H1 (cell line): ENCODE measurements at regions not wholly inside any gene's neighbourhood (a gene's known extent, or its start where the extent isn't known, plus 50 kb on each side); places are given as distances from the start of the nearest gene placed in this dataset.

ENCODE experiments used
- CTCF ChIA-PET: fragments of 300-600 bp; sonication (Branson Sonifier 250); formaldehyde crosslinking; loops from one replicate; lab custom pipeline; 2021; ENCODE audit not compliant: partially characterized antibody; lab: Charles Lee
- POLR2A ChIA-PET: fragments of 300-600 bp; sonication (Branson Sonifier 250); formaldehyde crosslinking; loops from one replicate; lab custom pipeline; 2021; ENCODE audit warnings: inconsistent platforms; ENCODE audit not compliant: partially characterized antibody; lab: Charles Lee
- DNase-seq, 2 experiments: peaks; one replicate each; pipeline versions ENCODE4 v3.0.0 to v3.0.0-alpha.2; 2010 to 2022; ENCODE audit warnings: low spot score in 2 of 2, low read depth in 1 of 2, mixed read lengths in 1 of 2
- FAIRE-seq: peaks from 2 replicates; lab custom pipeline; 2011; peaks lifted over from hg19 to GRCh38; lab: Jason Lieb, UNC
- H2AFZ ChIP-seq: 2 replicates; pipeline ENCODE4 v1.8.1; 2012; ENCODE audit warnings: low read length, inconsistent platforms
- H2AK5ac ChIP-seq: 2 replicates; pipeline ENCODE4 v1.6.1; 2013; ENCODE audit warnings: low read depth, low read length
- H2BK120ac ChIP-seq: replicated peaks from 2 replicates; pipeline ENCODE3; 2013; ENCODE audit warnings: low read depth, low read length, inconsistent platforms
- H2BK12ac ChIP-seq: 2 replicates; pipeline ENCODE4 v1.6.1; 2013; ENCODE audit warnings: low read depth, low read length
- H2BK15ac ChIP-seq: 2 replicates; pipeline ENCODE4 v1.6.1; 2013; ENCODE audit warnings: low read length
- H2BK20ac ChIP-seq: 2 replicates; pipeline ENCODE4 v1.6.1; 2013; ENCODE audit warnings: low read length
- H2BK5ac ChIP-seq: 2 replicates; pipeline ENCODE4 v1.6.1; 2013; ENCODE audit warnings: low read depth, low read length
- H3K14ac ChIP-seq: 2 replicates; pipeline ENCODE4 v1.6.1; 2013; ENCODE audit warnings: inconsistent platforms; ENCODE audit not compliant: insufficient read length
- H3K18ac ChIP-seq: 2 replicates; pipeline ENCODE4 v1.6.1; 2013; ENCODE audit warnings: low read length; ENCODE audit errors: extremely low read depth
- H3K23ac ChIP-seq: 2 replicates; pipeline ENCODE4 v1.6.1; 2013; ENCODE audit warnings: inconsistent platforms; ENCODE audit not compliant: insufficient read length
- H3K23me2 ChIP-seq: 2 replicates; pipeline ENCODE4 v1.6.1; 2013; ENCODE audit warnings: low read depth, low read length
- H3K27ac ChIP-seq: 2 replicates; pipeline ENCODE4 v1.6.1; 2011; ENCODE audit warnings: low read depth, low read length, inconsistent platforms
- H3K27me3 ChIP-seq, 4 experiments: replicated peaks in 1 of 4; 1 replicate in 1 of 4; 2 replicates in 3 of 4; pipeline versions ENCODE4 v1.6.1 to v1.8.1; 2011 to 2013; ENCODE audit warnings: low read length in 3 of 4, mild to moderate bottlenecking in 3 of 4, inconsistent platforms in 2 of 4, mixed read lengths in 2 of 4, moderate library complexity in 1 of 4; ENCODE audit not compliant: control insufficient read depth in 3 of 4, insufficient read depth in 3 of 4; ENCODE audit errors: extremely low read depth in 1 of 4
- H3K36me3 ChIP-seq, 4 experiments: 2 replicates each; pipeline versions ENCODE4 v1.6.1 to v1.8.1; 2011 to 2013; ENCODE audit warnings: mild to moderate bottlenecking in 4 of 4, low read length in 3 of 4, moderate library complexity in 2 of 4, control low read depth in 1 of 4, inconsistent platforms in 1 of 4; ENCODE audit not compliant: insufficient read depth in 4 of 4, control insufficient read depth in 2 of 4
- H3K4ac ChIP-seq: replicated peaks from 2 replicates; pipeline ENCODE3; 2013; ENCODE audit warnings: low read length, low read depth, mixed read lengths, inconsistent platforms; ENCODE audit not compliant: insufficient read length
- H3K4me1 ChIP-seq, 4 experiments: replicated peaks in 1 of 4; 1 replicate in 1 of 4; 2 replicates in 3 of 4; pipeline versions ENCODE4 v1.6.1 to v1.8.1; 2011 to 2013; ENCODE audit warnings: low read length in 3 of 4, inconsistent platforms in 2 of 4, mixed read lengths in 1 of 4; ENCODE audit not compliant: insufficient read depth in 4 of 4, control insufficient read depth in 3 of 4
- H3K4me2 ChIP-seq, 2 experiments: 2 replicates each; pipeline versions ENCODE4 v1.6.1 to v1.8.1; 2011 to 2013; ENCODE audit warnings: low read depth in 2 of 2, low read length in 2 of 2, control low read depth in 1 of 2, inconsistent platforms in 1 of 2, mild to moderate bottlenecking in 1 of 2; ENCODE audit not compliant: insufficient read depth in 1 of 2
- H3K4me3 ChIP-seq, 4 experiments: fragments of 200-600, 300-600 bp in 1 of 4; sonication (generic), shearing (Covaris generic), sonication (Bioruptor Twin) in 1 of 4; 2 replicates each; pipeline versions ENCODE4 v1.5.1 to v1.8.1; 2011 to 2016; ENCODE audit warnings: low read length in 4 of 4, low read depth in 3 of 4, control low read depth in 2 of 4, inconsistent platforms in 2 of 4, mild to moderate bottlenecking in 2 of 4, mixed read lengths in 1 of 4, moderate library complexity in 1 of 4; ENCODE audit not compliant: insufficient read depth in 2 of 4; ENCODE audit errors: extremely low read depth in 1 of 4
- H3K56ac ChIP-seq: replicated peaks from 2 replicates; pipeline ENCODE3; 2013; ENCODE audit warnings: low read depth, mild to moderate bottlenecking, mixed read lengths, low read length, inconsistent platforms; ENCODE audit not compliant: insufficient read length
- H3K79me1 ChIP-seq: 2 replicates; pipeline ENCODE4 v1.6.1; 2013; ENCODE audit warnings: low read depth, low read length, control low read depth
- H3K79me2 ChIP-seq, 2 experiments: 2 replicates each; pipeline versions ENCODE4 v1.6.1 to v1.8.1; 2012 to 2013; ENCODE audit warnings: low read length in 2 of 2, mild to moderate bottlenecking in 2 of 2, inconsistent platforms in 1 of 2; ENCODE audit not compliant: insufficient read depth in 2 of 2, control insufficient read depth in 1 of 2
- H3K9ac ChIP-seq, 4 experiments: replicated peaks in 1 of 4; 1 replicate in 1 of 4; 2 replicates in 3 of 4; pipeline versions ENCODE4 v1.6.1 to v1.8.1; 2011 to 2013; ENCODE audit warnings: low read depth in 3 of 4, low read length in 3 of 4, control low read depth in 2 of 4, mild to moderate bottlenecking in 2 of 4, moderate library complexity in 2 of 4, inconsistent platforms in 1 of 4; ENCODE audit errors: extremely low read depth in 1 of 4
- H3K9me3 ChIP-seq, 2 experiments: 2 replicates each; pipeline versions ENCODE4 v1.6.1 to v1.8.1; 2012 to 2013; ENCODE audit warnings: mild to moderate bottlenecking in 2 of 2, moderate library complexity in 2 of 2, control low read depth in 1 of 2, inconsistent platforms in 1 of 2, low read depth in 1 of 2, low read length in 1 of 2, mixed read lengths in 1 of 2; ENCODE audit not compliant: insufficient read depth in 2 of 2
- H4K20me1 ChIP-seq, 2 experiments: replicated peaks in 1 of 2; 2 replicates each; pipeline versions ENCODE3 to v1.8.1; 2011 to 2013; ENCODE audit warnings: inconsistent platforms in 2 of 2, low read length in 2 of 2, mild to moderate bottlenecking in 1 of 2; ENCODE audit not compliant: insufficient read depth in 2 of 2, control insufficient read depth in 1 of 2
- H4K5ac ChIP-seq: 2 replicates; pipeline ENCODE4 v1.6.1; 2013; ENCODE audit warnings: low read length, low read depth, mixed read lengths, inconsistent platforms; ENCODE audit not compliant: insufficient read length
- H4K8ac ChIP-seq: 2 replicates; pipeline ENCODE4 v1.8.0; 2013; ENCODE audit warnings: mild to moderate bottlenecking, moderate library complexity, low read length, inconsistent platforms; ENCODE audit not compliant: insufficient read depth; ENCODE audit errors: extremely low read depth
- H4K91ac ChIP-seq: replicated peaks from 2 replicates; pipeline ENCODE3; 2013; ENCODE audit warnings: low read length, mixed read lengths, inconsistent platforms; ENCODE audit not compliant: insufficient read length
- ASH2L ChIP-seq: fragments of 200-600, 300-600 bp; sonication (generic); IDR thresholded peaks from one replicate; pipeline ENCODE4 v1.7.1; 2017; ENCODE audit warnings: low read length
- BRCA1 ChIP-seq: IDR thresholded peaks from 2 replicates; pipeline ENCODE4 v1.6.1; 2012; ENCODE audit warnings: low read depth, low read length, improper control_type of control experiment
- CBX5 ChIP-seq: fragments of 300-800, 300-1000 bp; sonication (generic); IDR thresholded peaks from 2 replicates; pipeline ENCODE4 v1.7.1; 2016; ENCODE audit warnings: antibody characterized with exemption, low read length, low read depth
- CEBPB ChIP-seq: IDR thresholded peaks from 2 replicates; pipeline ENCODE4 v1.6.1; 2012; ENCODE audit warnings: low read depth, low read length
- CREB1 ChIP-seq: IDR thresholded peaks from 2 replicates; pipeline ENCODE4 v1.6.1; 2012; ENCODE audit warnings: inconsistent platforms
- HDAC2 ChIP-seq, 2 experiments: fragments of 300-600 bp in 1 of 2; sonication (generic) in 1 of 2; IDR thresholded peaks; 2 replicates each; pipeline ENCODE4 v1.6.1; 2011 to 2012; ENCODE audit warnings: low read depth in 2 of 2, low read length in 2 of 2, mild to moderate bottlenecking in 2 of 2, moderate library complexity in 2 of 2, borderline replicate concordance in 1 of 2, inconsistent platforms in 1 of 2
- KDM4A ChIP-seq: IDR thresholded peaks from one replicate; pipeline ENCODE4 v1.7.1; 2012; ENCODE audit warnings: low read depth, mild to moderate bottlenecking, moderate library complexity, low read length, inconsistent platforms; ENCODE audit not compliant: severe bottlenecking
- NANOG ChIP-seq: IDR thresholded peaks from 2 replicates; pipeline ENCODE4 v1.6.1; 2011; ENCODE audit warnings: low read length, low read depth, mild to moderate bottlenecking, inconsistent platforms; ENCODE audit not compliant: insufficient read depth, poor library complexity, severe bottlenecking
- RFX5 ChIP-seq: IDR thresholded peaks from 2 replicates; pipeline ENCODE4 v1.6.1; 2011; ENCODE audit warnings: low read depth, low read length, improper control_type of control experiment, borderline replicate concordance
- RXRA ChIP-seq: IDR thresholded peaks from 2 replicates; pipeline ENCODE4 v1.6.1; 2011; ENCODE audit warnings: low read depth, mild to moderate bottlenecking, low read length, moderate library complexity; ENCODE audit not compliant: insufficient read depth
- SIN3A ChIP-seq, 2 experiments: IDR thresholded peaks in 1 of 2; conservative IDR thresholded peaks in 1 of 2; 2 replicates each; pipeline ENCODE4 v1.6.1; 2011 to 2012; ENCODE audit warnings: low read length in 2 of 2, improper control_type of control experiment in 1 of 2, low read depth in 1 of 2, mild to moderate bottlenecking in 1 of 2
- SUZ12 ChIP-seq: fragments of 200-600 bp; sonication (generic); IDR thresholded peaks from 2 replicates; pipeline ENCODE4 v1.6.1; 2012; ENCODE audit warnings: mild to moderate bottlenecking, inconsistent platforms, low read length, moderate library complexity, mixed read lengths
- TCF12 ChIP-seq: IDR thresholded peaks from 2 replicates; pipeline ENCODE4 v1.6.1; 2011; ENCODE audit warnings: low read depth, mild to moderate bottlenecking, low read length
- WGBS, 2 experiments: shearing (Covaris generic) in 1 of 2; methylation state at CpG; one replicate each; pipeline versions ENCODE4 v1.1.6 to v1.1.7; 2013 to 2015; ENCODE audit warnings: low lambda C conversion rate in 2 of 2, mixed read lengths in 2 of 2, inconsistent platforms in 1 of 2, low coverage in 1 of 2, missing lambda C conversion rate in 1 of 2; ENCODE audit not compliant: insufficient replicate concordance in 2 of 2, insufficient coverage in 1 of 2, insufficient read length in 1 of 2; ENCODE audit errors: extremely low coverage in 1 of 2, missing lambda C conversion rate in 1 of 2; 5-methylcytosine and 5-hydroxymethylcytosine counted together

DNA sequence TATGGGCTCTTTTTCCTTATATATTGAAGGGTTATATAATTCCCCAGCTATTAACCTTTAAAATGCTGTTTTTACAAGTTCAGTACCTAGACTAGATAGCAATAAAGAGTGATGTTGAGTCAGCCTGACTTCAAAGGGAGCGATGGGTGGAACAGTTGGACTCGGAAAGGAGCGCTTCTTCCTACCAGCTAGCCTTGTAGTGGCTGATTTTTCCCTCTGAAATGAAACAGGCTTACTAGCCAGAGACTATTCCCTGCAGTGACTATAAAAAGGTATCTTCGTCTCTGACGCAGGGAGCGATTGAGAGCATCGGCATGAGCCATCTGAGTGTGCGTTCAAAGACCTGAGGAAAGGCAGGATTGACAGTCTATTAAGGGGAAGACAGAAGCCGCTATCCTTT is 66.0 kb upstream of the GRAMD1B start:
- Histone ChIP-seq H3K79me2 (no peaks in the 10 kb centered on the region), H3K23ac (no peak overlapping the region), H4K5ac (no peak overlapping the region), H2BK120ac (no peak overlapping the region), H2BK12ac (no peak overlapping the region), H3K4me3 (no peak overlapping the region), H3K27ac (no peak overlapping the region), H3K4me1 (peaks cover 0 to 5% (median 2%) of the 10 kb centered on the region in 4 experiments; a peak in 3 of 7 replicates), H3K18ac (no peak overlapping the region), H4K91ac (no peak overlapping the region), H3K14ac (no peak overlapping the region), H3K9me3 (no peaks in the 10 kb centered on the region), H4K8ac (no peak overlapping the region), H3K4me2 (no peak overlapping the region), H3K36me3 (no peaks in the 10 kb centered on the region), H3K79me1 (no peaks in the 10 kb centered on the region), H2AFZ (no peak overlapping the region), H3K23me2 (no peaks in the 10 kb centered on the region), H3K9ac (0 out of 7 replicates have a peak overlapping the region, but pooled peaks of 1 of the 4 experiments have one; percentile 8), H2BK5ac (no peak overlapping the region), H3K4ac (no peak overlapping the region), H2AK5ac (no peak overlapping the region), H2BK15ac (no peak overlapping the region), H4K20me1 (no peaks in the 10 kb centered on the region), H3K27me3 (peaks cover 3 to 14% (median 9%) of the 10 kb centered on the region in 4 experiments; a peak in 6 of 7 replicates), H3K56ac (no peak overlapping the region), H2BK20ac (no peak overlapping the region)
- FAIRE-seq (no peak), DNase-seq (no peak)
- POLR2A ChIA-PET, result interaction anchor here (0.8 kb wide), 1 partner anchor 12 kb away, joined by 3 read pairs; no protein-coding TSS in a partner anchor
- WGBS, 2 experiments, result 91% methylated on average over 9 of the region's 9 CpGs; no CpG with 5 or more reads in 1 of the 2 experiments
- TF ChIP-seq SUZ12 (no peak), BRCA1 (no peak), KDM4A (no peak), TCF12 (no peak), RXRA (no peak), ASH2L (no peak), CEBPB (no peak), HDAC2 (IDR thresholded peaks at IDR 0.05; ENCODE audit: borderline replicate concordance in 1 of 2, low read depth in 2 of 2, low read length in 2 of 2) (no peak), RFX5 (no peak), NANOG (no peak), SIN3A (conservative IDR thresholded peaks at IDR 0.05 in 1 of 2, IDR thresholded peaks at IDR 0.05 in 1 of 2; ENCODE audit: low read depth in 1 of 2, low read length in 2 of 2) (no peak), CREB1 (no peak), CBX5 (no peak)
- CTCF ChIA-PET, result interaction anchor here (1.3 kb wide), 1 partner anchor 44 kb away, joined by 6 read pairs; no protein-coding TSS in a partner anchor
